ENCODE measurements at regions not wholly inside any gene's neighbourhood (a gene's known extent, or its start where the extent isn't known, plus 50 kb on each side); places are given as distances from the start of the nearest gene placed in this dataset.

DNA sequence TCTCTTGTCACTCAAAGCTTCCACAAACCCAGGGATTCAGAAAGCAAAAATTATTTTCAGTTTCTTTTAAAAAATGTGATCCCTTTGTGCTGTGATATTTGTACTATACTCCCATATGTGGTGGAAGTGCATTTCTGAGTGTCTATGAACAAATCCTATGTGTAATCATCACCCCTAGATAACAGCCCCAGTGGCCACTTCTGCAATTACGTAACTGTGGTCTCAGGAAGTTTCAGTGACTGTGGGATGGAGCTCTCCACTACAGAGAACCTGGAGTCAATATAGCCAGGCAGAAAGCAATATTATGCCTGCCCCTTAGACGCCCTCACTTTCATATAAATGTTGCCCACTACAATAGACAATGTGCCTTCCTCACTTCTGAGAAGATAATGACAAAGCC lies 1101.7 kb upstream of the GHITM start:
- no peak for DNase-seq

DNA sequence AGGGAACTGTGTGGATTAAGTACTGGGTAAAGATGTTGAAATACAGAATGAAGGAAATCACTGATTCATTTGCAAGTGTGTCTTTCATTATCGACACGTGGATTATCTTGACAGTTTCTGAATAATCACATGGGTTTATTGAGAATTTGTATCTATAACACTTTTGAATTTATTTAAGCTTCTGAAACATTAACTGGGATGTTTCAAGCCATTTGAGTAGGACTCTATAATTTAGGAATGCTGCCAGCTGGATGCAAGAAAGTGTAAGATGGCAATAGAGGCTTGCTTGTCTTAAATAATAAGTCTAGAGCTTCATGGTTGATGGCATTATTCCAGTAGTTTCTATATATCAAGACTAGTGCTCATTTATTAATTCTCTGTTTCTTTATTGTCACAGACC lies 1100.7 kb upstream of the GHITM start:
- no peak for DNase-seq

DNA sequence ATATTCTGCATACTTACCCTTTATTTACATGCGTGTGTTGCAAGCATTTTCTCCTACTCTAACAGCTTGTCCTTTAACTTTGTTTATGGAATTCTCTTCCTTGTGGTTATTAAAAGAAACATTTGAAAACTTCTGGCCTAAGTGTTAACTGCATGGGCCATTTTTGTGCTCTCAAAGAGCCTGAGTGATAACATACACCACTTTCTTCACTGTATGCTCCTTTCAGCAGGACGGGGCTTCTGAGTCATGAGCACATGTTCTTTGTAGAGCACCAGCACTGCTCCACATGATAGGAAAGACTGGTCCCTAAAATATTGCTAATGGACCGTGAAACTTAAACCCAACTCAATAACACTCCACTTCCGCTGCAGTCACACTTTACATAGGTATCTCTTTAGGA lies 1093.6 kb upstream of the GHITM start:
- no peak for DNase-seq

DNA sequence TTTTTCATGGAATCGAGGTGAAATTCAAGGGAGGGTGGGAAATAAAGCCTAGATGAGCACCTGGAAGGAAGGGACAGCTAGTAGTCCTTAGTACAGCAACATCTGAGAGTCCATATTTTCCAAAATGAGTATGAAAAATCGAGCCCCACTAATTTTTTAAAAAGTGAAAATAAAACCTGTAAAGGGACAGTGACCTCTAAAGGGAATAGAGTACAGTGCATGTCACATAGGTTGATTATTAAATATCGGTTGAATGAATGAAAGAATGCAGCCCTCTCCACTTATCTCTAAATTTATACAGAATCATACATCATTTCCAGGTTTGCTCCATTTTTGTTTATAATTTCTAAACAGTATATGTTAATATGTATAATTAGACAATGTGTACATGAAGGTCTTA lies 1088.5 kb upstream of the GHITM start:
- DNase-seq, result no peak

DNA sequence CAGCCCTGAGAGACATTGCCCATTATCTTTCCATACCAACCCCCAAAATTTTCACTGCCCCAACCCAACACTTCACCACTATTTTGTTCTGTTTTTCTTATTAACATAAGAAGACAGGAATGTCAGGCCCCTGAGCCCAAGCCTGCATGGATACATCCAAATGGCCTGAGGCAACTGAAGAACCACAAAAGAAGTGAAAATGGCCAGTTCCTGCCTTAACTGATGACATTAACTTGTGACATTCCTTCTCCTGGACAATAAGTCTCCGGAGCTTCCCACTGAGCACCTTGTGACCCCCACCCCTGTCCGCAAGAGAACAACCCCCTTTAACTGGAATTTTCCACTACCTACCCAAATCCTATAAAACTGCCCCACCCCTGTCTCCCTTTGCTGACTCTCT lies 1076.4 kb upstream of the GHITM start:
- no peak for DNase-seq

GRCh38 chr10:83073472-83073871 lies 1065.8 kb upstream of the GHITM start:
- DNase-seq, result no peak

GRCh38 chr10:83075016-83075814 lies 1064.1 kb upstream of the GHITM start:
- DNase-seq, result peak; percentile 11

DNA sequence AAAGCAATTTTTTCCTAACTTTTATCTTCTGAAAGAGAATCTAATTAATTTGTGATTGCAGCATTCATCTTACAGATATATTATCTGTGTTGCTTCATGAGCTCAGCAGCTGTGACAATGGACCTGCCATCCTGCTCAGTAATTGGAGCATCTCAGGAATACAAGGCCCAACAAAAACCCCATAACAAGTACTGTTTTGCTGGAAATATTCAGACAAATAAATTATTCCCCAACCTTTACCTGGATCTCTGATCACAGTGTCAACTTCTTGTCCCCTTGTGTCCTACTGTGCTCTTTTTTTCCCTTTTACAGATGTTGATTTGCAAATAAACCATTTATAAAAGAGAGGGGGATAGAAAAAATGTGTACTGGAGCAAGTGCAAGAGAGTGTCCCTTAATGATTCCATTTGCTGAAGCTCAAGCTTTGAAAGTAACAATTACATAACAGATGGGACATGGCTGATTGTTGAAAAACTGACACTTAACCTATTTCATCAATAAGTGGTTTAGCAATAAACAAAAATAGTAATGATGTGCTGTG lies 1063.4 kb upstream of the GHITM start:
- DNase-seq, result no peak

DNA sequence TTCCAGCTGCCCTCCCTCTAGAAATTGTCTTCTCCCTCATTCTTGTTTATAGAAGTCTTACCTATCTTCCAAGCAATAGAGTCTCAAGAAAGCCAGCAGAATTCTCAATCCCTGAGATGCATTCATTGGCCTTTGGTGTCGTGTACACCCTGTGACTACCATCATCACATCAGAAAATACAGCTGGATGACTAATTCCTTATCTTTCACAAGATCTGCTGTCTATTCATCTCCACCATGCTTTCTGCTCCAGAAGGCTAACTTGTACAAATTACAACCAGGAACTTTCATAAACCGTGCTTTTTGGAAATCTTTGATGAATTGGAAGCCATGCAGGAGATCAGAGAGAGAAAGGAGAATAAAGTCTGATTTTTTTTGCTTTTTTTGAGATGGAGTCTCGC lies 1062.9 kb upstream of the GHITM start:
- DNase-seq, result no peak

- no peak for DNase-seq
These were observed 1061.1 kb upstream of the GHITM start for GRCh38 chr10:83078160-83078559.

DNA sequence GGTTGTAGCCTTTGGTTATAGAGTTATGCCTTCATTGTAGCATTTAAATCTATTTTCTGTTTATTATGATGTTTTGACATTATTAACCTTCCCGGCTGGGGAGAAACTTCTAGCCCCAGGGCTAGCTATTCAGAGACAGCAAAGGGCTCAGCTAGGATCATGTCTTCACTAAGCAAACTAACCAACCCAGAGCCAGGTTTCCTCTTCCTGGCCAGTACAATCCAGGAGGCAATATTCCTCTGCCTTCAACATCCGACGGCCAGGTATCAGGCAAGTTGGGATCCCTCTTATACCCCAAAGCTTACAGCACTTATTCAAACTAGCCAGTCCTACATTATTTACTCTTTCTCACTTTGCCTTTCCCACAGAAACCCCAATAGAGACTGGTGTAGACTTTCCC lies 1060.7 kb upstream of the GHITM start:
- DNase-seq, result no peak

- DNase-seq, result no peak
These were observed 1055.5 kb upstream of the GHITM start for GRCh38 chr10:83083831-83084230.

- DNase-seq, result no peak
These were observed 1050.0 kb upstream of the GHITM start for GRCh38 chr10:83089335-83089734.

DNA sequence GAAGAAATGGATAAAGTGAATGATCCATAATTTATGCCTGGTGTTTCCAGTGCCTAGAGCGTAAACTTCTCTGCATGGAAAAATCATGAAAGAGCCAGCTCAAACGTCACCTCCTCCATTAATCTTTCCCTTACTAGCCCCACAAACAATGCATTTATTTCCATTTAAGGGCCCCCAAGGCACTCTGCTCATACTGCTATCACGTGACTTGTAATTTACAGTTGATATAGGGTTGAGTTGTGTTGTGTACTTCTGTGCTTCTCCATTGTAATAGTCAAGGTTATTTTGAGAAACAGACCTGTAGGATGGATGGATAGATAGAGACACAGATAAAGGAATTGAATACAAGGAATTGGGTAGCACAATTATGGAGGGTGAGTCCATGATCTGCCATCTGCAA lies 1034.7 kb upstream of the GHITM start:
- DNase-seq, result no peak

GRCh38 chr10:83108565-83109333 lies 1030.6 kb upstream of the GHITM start:
- no peak for DNase-seq

DNA sequence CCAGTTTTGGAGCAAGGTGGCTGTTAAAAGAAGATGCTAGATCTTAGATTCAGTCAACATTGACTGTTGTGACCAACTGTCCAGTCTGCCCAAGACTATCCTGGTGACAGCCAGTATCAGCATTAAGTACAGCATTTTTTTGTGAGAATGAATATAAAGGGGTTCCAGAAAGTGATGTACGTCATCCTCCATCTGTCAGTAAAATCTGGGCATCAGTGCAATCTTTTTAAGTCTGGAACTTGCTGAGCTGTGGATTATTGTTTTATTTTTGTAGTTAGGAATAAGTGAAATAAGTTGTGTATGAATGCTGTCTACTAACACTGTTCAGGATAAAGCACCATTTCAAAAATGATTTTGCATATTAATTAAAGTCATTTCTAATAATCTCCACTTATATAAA lies 1020.0 kb upstream of the GHITM start:
- no peak for DNase-seq

- DNase-seq, result no peak
These were observed 1017.0 kb upstream of the GHITM start for GRCh38 chr10:83122336-83122735.

GRCh38 chr10:83127942-83128575 lies 1011.2 kb upstream of the GHITM start:
- peak; percentile 68 for DNase-seq

GRCh38 chr10:83140811-83141210 lies 998.5 kb upstream of the GHITM start:
- DNase-seq, result no peak

GRCh38 chr10:83142074-83142563 lies 997.2 kb upstream of the GHITM start:
- peak; percentile 7 for DNase-seq

- DNase-seq, result no peak
These were observed 994.8 kb upstream of the GHITM start for GRCh38 chr10:83144461-83144860.

DNA sequence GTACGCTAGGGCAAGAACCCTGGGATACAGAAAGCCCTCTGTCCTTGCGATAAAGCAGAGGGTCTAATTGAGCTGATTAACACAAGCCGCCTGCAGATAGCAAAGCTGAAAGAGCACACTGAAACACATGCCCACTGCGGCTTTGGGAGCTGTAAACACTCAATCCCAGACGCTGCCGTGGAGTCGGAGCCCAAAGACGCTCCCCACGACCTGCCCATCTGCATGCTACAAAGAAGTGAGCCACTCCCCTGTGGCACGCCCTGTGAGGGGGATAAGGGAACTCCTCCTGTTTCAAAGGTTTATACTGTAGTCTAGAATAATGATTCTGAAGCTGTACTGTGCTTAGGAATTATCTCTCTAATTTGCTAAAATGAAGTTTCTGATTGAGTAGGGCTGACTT lies 985.6 kb upstream of the GHITM start:
- DNase-seq, result no peak

DNA sequence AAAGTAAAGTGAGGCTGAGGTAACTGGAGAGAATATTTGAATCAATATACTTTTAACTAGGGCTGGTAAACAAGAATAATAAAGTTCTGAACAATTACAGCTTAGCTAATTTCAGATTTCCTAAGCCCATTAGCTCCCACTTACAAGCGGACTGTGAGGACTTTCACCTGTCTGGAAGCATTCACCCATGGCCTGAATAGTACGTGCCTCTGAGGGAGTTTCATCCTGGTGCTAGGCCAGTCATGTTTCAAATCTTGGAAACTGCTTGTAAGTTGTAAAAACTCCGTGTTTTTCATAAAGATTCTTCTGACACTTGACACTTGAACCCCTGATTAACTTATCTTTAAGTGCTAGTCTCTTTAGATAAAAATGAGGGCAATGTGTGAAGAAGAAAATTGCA lies 975.2 kb upstream of the GHITM start:
- DNase-seq, result no peak

GRCh38 chr10:83165265-83165664 lies 974.0 kb upstream of the GHITM start:
- no peak for DNase-seq
